Kidney (tissue), 13 donors: ENCODE measurements at regions not wholly inside any gene's neighbourhood (a gene's known extent, or its start where the extent isn't known, plus 50 kb on each side); places are given as distances from the start of the nearest gene placed in this dataset.

Source experiments
- DNase-seq, 5 donors: peaks; one replicate each; pipeline ENCODE4 v3.0.0-alpha.2; 2013 to 2020
- FAIRE-seq: peaks from 2 replicates; lab custom pipeline; 2012; peaks lifted over from hg19 to GRCh38; lab: Jason Lieb, UNC
- H3K27ac ChIP-seq, 2 donors: one replicate each; pipeline ENCODE4 v1.7.0; 2013; ENCODE audit warnings: low read depth in 2 of 2, low read length in 2 of 2, inconsistent platforms in 1 of 2
- H3K27me3 ChIP-seq: one replicate; pipeline ENCODE4 v1.7.1; 2013; ENCODE audit warnings: low read length, inconsistent platforms; ENCODE audit not compliant: control insufficient read depth, insufficient read depth
- H3K36me3 ChIP-seq, 3 donors: one replicate each; pipeline versions ENCODE4 v1.7.0 to v1.7.1; 2013; ENCODE audit warnings: low read length in 3 of 3, control low read depth in 1 of 3, inconsistent platforms in 1 of 3; ENCODE audit not compliant: insufficient read depth in 3 of 3, control insufficient read depth in 2 of 3
- H3K4me1 ChIP-seq, 3 donors: one replicate each; pipeline versions ENCODE4 v1.7.0 to v1.7.1; 2013; ENCODE audit warnings: low read length in 3 of 3, inconsistent platforms in 1 of 3, low read depth in 1 of 3; ENCODE audit not compliant: control insufficient read depth in 2 of 3, insufficient read depth in 2 of 3
- H3K4me3 ChIP-seq, 3 donors: one replicate each; pipeline versions ENCODE4 v1.7.0 to v1.8.1; 2013; ENCODE audit warnings: low read length in 3 of 3, control low read depth in 1 of 3, inconsistent platforms in 1 of 3
- H3K9ac ChIP-seq, 3 donors: one replicate each; pipeline versions ENCODE4 v1.7.0 to v1.7.1; 2013; ENCODE audit warnings: low read length in 3 of 3, control low read depth in 1 of 3, inconsistent platforms in 1 of 3
- H3K9me3 ChIP-seq, 3 donors: one replicate each; pipeline versions ENCODE4 v1.7.0 to v1.7.1; 2013; ENCODE audit warnings: low read length in 3 of 3, control low read depth in 1 of 3, inconsistent platforms in 1 of 3; ENCODE audit not compliant: control insufficient read depth in 2 of 3, insufficient read depth in 1 of 3
- CTCF ChIP-seq: IDR thresholded peaks from 3 replicates; pipeline ENCODE4 v1.5.1; 2012; ENCODE audit warnings: mild to moderate bottlenecking, moderate library complexity, borderline replicate concordance; ENCODE audit not compliant: insufficient read depth; ENCODE audit errors: extremely low read depth
- intact Hi-C: fragments of 100-400 bp; cut with DNase I; formaldehyde crosslinking; loops from one replicate; pipeline ENCODE4 v1.11.1; 2022
- donor health status: control.
- donor health status: control.
- donor health status: control.
- donor health status: control.
- donor health status: control.
- donor health status: DM: yes; HTN: yes; CAD: no.
- donor health status: Normal renal cell carcinoma (clear cell type).

- TF ChIP-seq CTCF = no peak
- Histone ChIP-seq H3K27ac (no peak overlapping the region), H3K27me3 (no peaks in the 10 kb centered on the region), H3K9me3 (peaks cover 0 to 4% (median 0%) of the 10 kb centered on the region in 3 donors), H3K9ac (no peak overlapping the region), H3K36me3 (no peaks in the 10 kb centered on the region), H3K4me1 (no peaks in the 10 kb centered on the region), H3K4me3 (no peak overlapping the region)
- peak in 1 of 5 donors; percentile 1 for DNase-seq
- no peak for FAIRE-seq
- intact Hi-C loops = no loop called here
These were observed 187.9 kb downstream of the PTPRU start for GRCh38 chr1:29424266-29424665.

GRCh38 chr1:29420202-29420601 lies 183.9 kb downstream of the PTPRU start:
- no peak overlapping the region for H3K9ac ChIP-seq
- no peaks in the 10 kb centered on the region for H3K36me3 ChIP-seq
- intact Hi-C loops = no loop called here
- DNase-seq (no peak), FAIRE-seq (no peak)
- no peak overlapping the region for H3K4me3 ChIP-seq
- H3K9me3 ChIP-seq = peaks cover 0 to 4% (median 0%) of the 10 kb centered on the region in 3 donors
- H3K4me1 ChIP-seq = no peaks in the 10 kb centered on the region
- no peaks in the 10 kb centered on the region for H3K27me3 ChIP-seq
- no peak overlapping the region for H3K27ac ChIP-seq
- TF ChIP-seq CTCF = no peak

- no peak overlapping the region for H3K4me3 ChIP-seq
- no peaks in the 10 kb centered on the region for H3K36me3 ChIP-seq
- no peak for TF ChIP-seq CTCF
- DNase-seq (no peak), FAIRE-seq (no peak)
- no peaks in the 10 kb centered on the region for H3K4me1 ChIP-seq
- no peak overlapping the region for H3K9ac ChIP-seq
- no peaks in the 10 kb centered on the region for H3K27me3 ChIP-seq
- H3K27ac ChIP-seq = no peak overlapping the region
- intact Hi-C loops = no loop called here
- peaks cover 0 to 4% (median 0%) of the 10 kb centered on the region in 3 donors for H3K9me3 ChIP-seq
These were observed 181.6 kb downstream of the PTPRU start for GRCh38 chr1:29417971-29418370.

- no peak for TF ChIP-seq CTCF
- Histone ChIP-seq H3K36me3 (no peaks in the 10 kb centered on the region), H3K4me3 (no peak overlapping the region), H3K27me3 (no peaks in the 10 kb centered on the region), H3K4me1 (no peaks in the 10 kb centered on the region), H3K9ac (no peak overlapping the region), H3K27ac (no peak overlapping the region), H3K9me3 (peaks cover 0 to 4% (median 0%) of the 10 kb centered on the region in 3 donors)
- DNase-seq = no peak
- intact Hi-C loops = no loop called here
- no peak for FAIRE-seq
These were observed 181.0 kb downstream of the PTPRU start for GRCh38 chr1:29417147-29417858.
